ENCODE measurements at regions not wholly inside any gene's neighbourhood (a gene's known extent, or its start where the extent isn't known, plus 50 kb on each side); places are given as distances from the start of the nearest gene placed in this dataset.

DNA sequence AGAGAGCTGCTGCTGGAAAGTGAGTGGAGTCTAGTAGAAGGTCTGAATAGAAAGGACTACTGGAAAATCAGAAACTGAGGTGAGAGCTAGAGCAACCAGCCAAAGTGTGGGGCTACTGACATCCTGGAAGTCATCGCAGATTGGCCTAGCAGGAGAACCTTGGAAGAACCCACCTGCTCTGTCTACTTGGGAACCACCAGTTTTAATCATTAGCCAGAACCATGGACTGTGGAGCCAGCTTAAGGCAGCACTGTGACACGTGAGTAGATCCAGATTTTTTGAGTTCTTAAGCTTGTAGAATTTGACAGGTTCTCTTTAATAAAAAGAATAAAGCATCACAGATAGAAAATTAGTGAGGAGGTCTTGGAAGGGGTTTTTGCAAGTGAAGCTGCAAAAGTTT lies 179.1 kb upstream of the PEX5L start:
- TF ChIP-seq, protein P1, sequence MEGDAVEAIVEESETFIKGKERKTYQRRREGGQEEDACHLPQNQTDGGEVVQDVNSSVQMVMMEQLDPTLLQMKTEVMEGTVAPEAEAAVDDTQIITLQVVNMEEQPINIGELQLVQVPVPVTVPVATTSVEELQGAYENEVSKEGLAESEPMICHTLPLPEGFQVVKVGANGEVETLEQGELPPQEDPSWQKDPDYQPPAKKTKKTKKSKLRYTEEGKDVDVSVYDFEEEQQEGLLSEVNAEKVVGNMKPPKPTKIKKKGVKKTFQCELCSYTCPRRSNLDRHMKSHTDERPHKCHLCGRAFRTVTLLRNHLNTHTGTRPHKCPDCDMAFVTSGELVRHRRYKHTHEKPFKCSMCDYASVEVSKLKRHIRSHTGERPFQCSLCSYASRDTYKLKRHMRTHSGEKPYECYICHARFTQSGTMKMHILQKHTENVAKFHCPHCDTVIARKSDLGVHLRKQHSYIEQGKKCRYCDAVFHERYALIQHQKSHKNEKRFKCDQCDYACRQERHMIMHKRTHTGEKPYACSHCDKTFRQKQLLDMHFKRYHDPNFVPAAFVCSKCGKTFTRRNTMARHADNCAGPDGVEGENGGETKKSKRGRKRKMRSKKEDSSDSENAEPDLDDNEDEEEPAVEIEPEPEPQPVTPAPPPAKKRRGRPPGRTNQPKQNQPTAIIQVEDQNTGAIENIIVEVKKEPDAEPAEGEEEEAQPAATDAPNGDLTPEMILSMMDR (conservative IDR thresholded peaks at IDR 0.05; ENCODE audit: low read depth, low read length): no peak
- no peak for TF ChIP-seq EZH2 (IDR thresholded peaks at IDR 0.05; ENCODE audit: borderline replicate concordance, low read depth, low read length, poor library complexity, severe bottlenecking)
